ENCODE measurements at regions not wholly inside any gene's neighbourhood (a gene's known extent, or its start where the extent isn't known, plus 50 kb on each side); places are given as distances from the start of the nearest gene placed in this dataset.

GRCh38 chr10:71083716-71083975 is 128.7 kb upstream of the UNC5B start:
- DNase-seq (ENCODE audit: low read depth), result no peak
- TF ChIP-seq, protein P1, sequence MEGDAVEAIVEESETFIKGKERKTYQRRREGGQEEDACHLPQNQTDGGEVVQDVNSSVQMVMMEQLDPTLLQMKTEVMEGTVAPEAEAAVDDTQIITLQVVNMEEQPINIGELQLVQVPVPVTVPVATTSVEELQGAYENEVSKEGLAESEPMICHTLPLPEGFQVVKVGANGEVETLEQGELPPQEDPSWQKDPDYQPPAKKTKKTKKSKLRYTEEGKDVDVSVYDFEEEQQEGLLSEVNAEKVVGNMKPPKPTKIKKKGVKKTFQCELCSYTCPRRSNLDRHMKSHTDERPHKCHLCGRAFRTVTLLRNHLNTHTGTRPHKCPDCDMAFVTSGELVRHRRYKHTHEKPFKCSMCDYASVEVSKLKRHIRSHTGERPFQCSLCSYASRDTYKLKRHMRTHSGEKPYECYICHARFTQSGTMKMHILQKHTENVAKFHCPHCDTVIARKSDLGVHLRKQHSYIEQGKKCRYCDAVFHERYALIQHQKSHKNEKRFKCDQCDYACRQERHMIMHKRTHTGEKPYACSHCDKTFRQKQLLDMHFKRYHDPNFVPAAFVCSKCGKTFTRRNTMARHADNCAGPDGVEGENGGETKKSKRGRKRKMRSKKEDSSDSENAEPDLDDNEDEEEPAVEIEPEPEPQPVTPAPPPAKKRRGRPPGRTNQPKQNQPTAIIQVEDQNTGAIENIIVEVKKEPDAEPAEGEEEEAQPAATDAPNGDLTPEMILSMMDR (IDR thresholded peaks at IDR 0.05; ENCODE audit: insufficient read depth, low read depth, low read length), result no peak
- H3K4me3 ChIP-seq (ENCODE audit: low read depth, low read length), result no peak overlapping the region

GRCh38 chr10:71084061-71084817 is 128.1 kb upstream of the UNC5B start:
- no peak overlapping the region for H3K4me3 ChIP-seq (ENCODE audit: low read depth, low read length)
- no peak for DNase-seq (ENCODE audit: low read depth)
- TF ChIP-seq, protein P1 (IDR thresholded peaks at IDR 0.05; ENCODE audit: insufficient read depth, low read depth, low read length), result no peak

- TF ChIP-seq, protein P1 (IDR thresholded peaks at IDR 0.05; ENCODE audit: insufficient read depth, low read depth, low read length), result no peak
- no peak overlapping the region for H3K4me3 ChIP-seq (ENCODE audit: low read depth, low read length)
- DNase-seq (ENCODE audit: low read depth), result no peak
Measured at GRCh38 chr10:71084818-71085126, 127.6 kb upstream of the UNC5B start.

- DNase-seq (ENCODE audit: low read depth), result no peak
- H3K4me3 ChIP-seq (ENCODE audit: low read depth, low read length), result no peak overlapping the region
- TF ChIP-seq, protein P1 (IDR thresholded peaks at IDR 0.05; ENCODE audit: insufficient read depth, low read depth, low read length), result no peak
Measured at GRCh38 chr10:71085689-71086438, 126.5 kb upstream of the UNC5B start.

DNA sequence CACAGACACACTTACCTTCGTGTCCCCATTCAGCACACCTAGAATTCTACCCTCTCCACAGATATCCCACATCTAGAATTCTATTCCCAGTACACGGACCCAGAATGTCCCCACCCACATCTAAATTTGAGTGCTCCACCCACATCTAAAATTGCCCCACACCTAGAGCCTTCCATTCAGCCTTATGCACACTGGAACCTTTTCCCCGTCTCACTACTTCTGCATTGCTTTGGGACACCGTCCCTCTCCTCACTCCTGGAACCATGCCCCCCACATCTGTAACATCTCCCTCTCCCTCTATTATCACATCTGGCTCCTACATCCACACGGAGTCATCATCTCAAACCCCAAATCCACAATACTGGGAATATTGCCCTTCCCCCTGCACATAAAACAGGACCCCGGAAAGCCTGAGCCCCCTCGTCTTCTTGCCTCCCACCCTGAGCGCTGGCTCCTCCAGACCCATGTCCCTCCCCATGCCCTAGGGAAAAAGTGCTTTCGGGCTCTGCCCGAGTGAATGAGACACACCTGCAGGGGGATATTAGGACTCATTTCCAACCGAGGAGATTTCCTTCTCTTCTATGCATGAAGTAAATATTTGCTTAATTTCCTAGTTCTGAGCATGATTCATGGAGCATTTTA is 125.8 kb upstream of the UNC5B start:
- TF ChIP-seq, protein P1 (IDR thresholded peaks at IDR 0.05; ENCODE audit: insufficient read depth, low read depth, low read length), result no peak
- H3K4me3 ChIP-seq (ENCODE audit: low read depth, low read length), result no peak overlapping the region
- no peak for DNase-seq (ENCODE audit: low read depth)

DNA sequence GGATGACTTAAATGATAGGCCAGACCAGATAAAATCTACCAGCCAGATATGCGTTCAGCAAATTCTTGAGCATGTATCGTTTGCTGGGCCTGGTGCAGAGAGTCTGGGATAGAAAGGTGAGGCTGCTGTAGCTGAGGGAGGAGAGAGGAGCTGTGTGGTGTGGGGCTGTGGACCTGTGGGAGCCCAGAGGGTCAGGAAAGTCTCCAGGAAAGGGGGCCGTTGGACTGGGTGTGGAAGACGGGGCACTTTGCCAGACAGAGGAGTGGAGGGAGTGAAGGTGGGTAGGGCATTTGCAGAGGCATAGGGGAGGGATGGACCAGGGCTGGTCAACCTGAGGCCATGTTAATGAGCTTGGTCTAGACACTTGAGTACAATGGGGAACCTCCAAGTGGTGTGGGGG is 124.7 kb upstream of the UNC5B start:
- TF ChIP-seq, protein P1 (IDR thresholded peaks at IDR 0.05; ENCODE audit: insufficient read depth, low read depth, low read length), result no peak
- no peak for DNase-seq (ENCODE audit: low read depth)
- H3K4me3 ChIP-seq (ENCODE audit: low read depth, low read length), result no peak overlapping the region

All from fibroblast of villous mesenchyme (primary cell).